H1 (cell line): ENCODE measurements at regions not wholly inside any gene's neighbourhood (a gene's known extent, or its start where the extent isn't known, plus 50 kb on each side); places are given as distances from the start of the nearest gene placed in this dataset.
"Not testable (repeated sequence)": the region's sequence is repeated elsewhere in the genome, so short reads cannot be mapped to it uniquely, and the experiment has no call there.

ENCODE experiments used
- BACH1 ChIP-seq: IDR thresholded peaks from 2 replicates; pipeline ENCODE4 v1.6.1; 2012; ENCODE audit warnings: low read length, improper control_type of control experiment
- CBX5 ChIP-seq: fragments of 300-800, 300-1000 bp; sonication (generic); IDR thresholded peaks from 2 replicates; pipeline ENCODE4 v1.7.1; 2016; ENCODE audit warnings: antibody characterized with exemption, low read length, low read depth
- CEBPB ChIP-seq: IDR thresholded peaks from 2 replicates; pipeline ENCODE4 v1.6.1; 2012; ENCODE audit warnings: low read depth, low read length
- CHD2 ChIP-seq: IDR thresholded peaks from 2 replicates; pipeline ENCODE4 v1.6.1; 2012; ENCODE audit warnings: low read length, improper control_type of control experiment
- CTCF ChIP-seq, 3 experiments: IDR thresholded peaks; 1 replicate in 2 of 3; 2 replicates in 1 of 3; pipeline versions ENCODE4 v1.5.1 to v1.6.1; 2011; ENCODE audit warnings: low read length in 3 of 3, mild to moderate bottlenecking in 3 of 3, inconsistent platforms in 2 of 3, low read depth in 1 of 3, moderate library complexity in 1 of 3; ENCODE audit not compliant: insufficient read depth in 1 of 3; ENCODE audit errors: control extremely low read depth in 1 of 3
- EP300 ChIP-seq, 2 experiments: IDR thresholded peaks; 1 replicate in 1 of 2; 2 replicates in 1 of 2; pipeline ENCODE4 v1.6.1; 2011 to 2012; ENCODE audit warnings: low read depth in 2 of 2, low read length in 2 of 2, mild to moderate bottlenecking in 2 of 2, borderline replicate concordance in 1 of 2, inconsistent platforms in 1 of 2, moderate library complexity in 1 of 2
- EZH2 ChIP-seq: fragments of 200-600 bp; sonication (generic); IDR thresholded peaks from 2 replicates; pipeline ENCODE4 v1.7.1; 2012; ENCODE audit warnings: low read depth, mild to moderate bottlenecking, moderate library complexity, low read length, inconsistent platforms; ENCODE audit not compliant: severe bottlenecking
- HDAC2 ChIP-seq, 2 experiments: fragments of 300-600 bp in 1 of 2; sonication (generic) in 1 of 2; IDR thresholded peaks; 2 replicates each; pipeline ENCODE4 v1.6.1; 2011 to 2012; ENCODE audit warnings: low read depth in 2 of 2, low read length in 2 of 2, mild to moderate bottlenecking in 2 of 2, moderate library complexity in 2 of 2, borderline replicate concordance in 1 of 2, inconsistent platforms in 1 of 2
- SIN3A ChIP-seq, 2 experiments: IDR thresholded peaks in 1 of 2; conservative IDR thresholded peaks in 1 of 2; 2 replicates each; pipeline ENCODE4 v1.6.1; 2011 to 2012; ENCODE audit warnings: low read length in 2 of 2, improper control_type of control experiment in 1 of 2, low read depth in 1 of 2, mild to moderate bottlenecking in 1 of 2
- TCF12 ChIP-seq: IDR thresholded peaks from 2 replicates; pipeline ENCODE4 v1.6.1; 2011; ENCODE audit warnings: low read depth, mild to moderate bottlenecking, low read length
- YY1 ChIP-seq: IDR thresholded peaks from 2 replicates; pipeline ENCODE4 v1.6.1; 2011; ENCODE audit warnings: low read depth, mild to moderate bottlenecking, low read length

DNA sequence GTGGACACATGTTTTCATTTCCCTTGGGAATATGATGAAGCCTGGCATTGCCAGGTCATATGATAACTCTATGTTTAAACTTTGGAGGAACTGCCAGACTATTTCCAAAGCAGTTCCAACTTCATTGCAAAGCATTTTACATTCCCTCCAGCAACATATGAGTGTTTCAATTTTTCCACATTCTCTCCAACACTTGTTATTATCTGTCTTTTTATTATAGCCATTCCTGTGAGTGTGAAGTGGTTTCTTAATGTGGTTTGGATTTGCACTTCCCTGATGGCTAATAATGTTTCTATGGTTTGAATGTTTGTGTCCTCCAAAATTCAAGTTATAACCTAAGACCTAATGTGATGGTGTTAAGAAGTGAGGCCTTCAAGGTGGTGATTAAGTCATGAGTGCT is 228.0 kb downstream of the CDRT15L2 start:
- not testable (repeated sequence) for TF ChIP-seq CTCF (IDR thresholded peaks at IDR 0.05; ENCODE audit: control extremely low read depth in 1 of 3, insufficient read depth in 1 of 3, low read depth in 1 of 3, low read length in 3 of 3); BACH1; TCF12; EP300 (IDR thresholded peaks at IDR 0.05; ENCODE audit: borderline replicate concordance in 1 of 2, low read depth in 2 of 2, low read length in 2 of 2); CBX5; EZH2; SIN3A (conservative IDR thresholded peaks at IDR 0.05 in 1 of 2, IDR thresholded peaks at IDR 0.05 in 1 of 2; ENCODE audit: low read depth in 1 of 2, low read length in 2 of 2); YY1; CEBPB; CHD2; HDAC2 (IDR thresholded peaks at IDR 0.05; ENCODE audit: borderline replicate concordance in 1 of 2, low read depth in 2 of 2, low read length in 2 of 2)
